Endodermal cell (in vitro differentiated cells): ENCODE measurements at regions not wholly inside any gene's neighbourhood (a gene's known extent, or its start where the extent isn't known, plus 50 kb on each side); places are given as distances from the start of the nearest gene placed in this dataset.

Experiments used
- DNase-seq: peaks from one replicate; pipeline ENCODE4 v3.0.0-alpha.2; 2017
- H3K27ac ChIP-seq: 2 replicates; pipeline ENCODE4 v1.5.1; 2013; ENCODE audit warnings: mild to moderate bottlenecking, low read depth, low read length, moderate library complexity
- H3K27me3 ChIP-seq: 2 replicates; pipeline ENCODE4 v1.6.1; 2013; ENCODE audit warnings: mild to moderate bottlenecking, low read length, moderate library complexity; ENCODE audit not compliant: insufficient read depth, control insufficient read depth, poor library complexity, severe bottlenecking
- H3K36me3 ChIP-seq: 2 replicates; pipeline ENCODE4 v1.7.0; 2013; ENCODE audit warnings: mild to moderate bottlenecking, low read length, moderate library complexity; ENCODE audit not compliant: control insufficient read depth, insufficient read depth
- H3K4me1 ChIP-seq: one replicate; pipeline ENCODE4 v1.7.0; 2013; ENCODE audit warnings: low read length; ENCODE audit not compliant: control insufficient read depth, insufficient read depth
- H3K4me3 ChIP-seq: 2 replicates; pipeline ENCODE4 v1.5.1; 2013; ENCODE audit warnings: mild to moderate bottlenecking, low read length, moderate library complexity
- H3K9ac ChIP-seq: 2 replicates; pipeline ENCODE4 v1.6.1; 2013; ENCODE audit warnings: mild to moderate bottlenecking, low read length, moderate library complexity; ENCODE audit not compliant: poor library complexity, severe bottlenecking; ENCODE audit errors: extremely low read depth
- H3K9me3 ChIP-seq: 2 replicates; pipeline ENCODE4 v1.6.1; 2013; ENCODE audit warnings: mild to moderate bottlenecking, low read length, moderate library complexity; ENCODE audit not compliant: control insufficient read depth
- H3K27ac Mint-ChIP-seq: 2 replicates; pipeline ENCODE4 v1.8.0; 2020; ENCODE audit warnings: mixed read lengths
- H3K27me3 Mint-ChIP-seq: 2 replicates; pipeline ENCODE4 v1.8.0; 2021; ENCODE audit warnings: mild to moderate bottlenecking, mixed read lengths; ENCODE audit not compliant: insufficient read depth
- H3K36me3 Mint-ChIP-seq: 2 replicates; pipeline ENCODE4 v1.8.0; 2020; ENCODE audit warnings: low read depth, mixed read lengths
- H3K4me1 Mint-ChIP-seq: 2 replicates; pipeline ENCODE4 v1.8.0; 2020; ENCODE audit warnings: mixed read lengths
- H3K4me3 Mint-ChIP-seq: 2 replicates; pipeline ENCODE4 v1.8.0; 2020; ENCODE audit warnings: mild to moderate bottlenecking, moderate library complexity, mixed read lengths
- H3K9me3 Mint-ChIP-seq: 2 replicates; pipeline ENCODE4 v1.8.0; 2020; ENCODE audit warnings: mild to moderate bottlenecking, mixed read lengths
- WGBS, 2 experiments: methylation state at CpG; one replicate each; pipeline versions ENCODE4 v1.1.5 to v1.1.7; 2013; ENCODE audit warnings: missing lambda C conversion rate in 2 of 2, mixed read lengths in 1 of 2; ENCODE audit not compliant: insufficient coverage in 1 of 2, insufficient read length in 1 of 2; 5-methylcytosine and 5-hydroxymethylcytosine counted together
- TF ChIP-seq, protein P1 (sequence below): fragments of 200-600 bp; sonication (generic); conservative IDR thresholded peaks from 2 replicates; pipeline ENCODE4 v1.5.0; 2021; ENCODE audit warnings: antibody characterized with exemption, mild to moderate bottlenecking

GRCh38 chr21:25103500-25104207 is 503.6 kb downstream of the MRPL39 start:
- Histone ChIP-seq H3K9me3 (no peaks in the 10 kb centered on the region), H3K4me1 (no peaks in the 10 kb centered on the region), H3K9ac (no peak overlapping the region), H3K27me3 (no peaks in the 10 kb centered on the region), H3K4me3 (no peak overlapping the region), H3K36me3 (no peaks in the 10 kb centered on the region), H3K27ac (no peak overlapping the region)
- H3K4me3 Mint-ChIP-seq: no peak overlapping the region
- DNase-seq: no peak
- peaks cover 37% of the 10 kb centered on the region for H3K9me3 Mint-ChIP-seq
- no peaks in the 10 kb centered on the region for H3K36me3 Mint-ChIP-seq
- H3K27me3 Mint-ChIP-seq: no peaks in the 10 kb centered on the region
- H3K27ac Mint-ChIP-seq: no peak overlapping the region
- H3K4me1 Mint-ChIP-seq: no peaks in the 10 kb centered on the region
- TF ChIP-seq, protein P1, sequence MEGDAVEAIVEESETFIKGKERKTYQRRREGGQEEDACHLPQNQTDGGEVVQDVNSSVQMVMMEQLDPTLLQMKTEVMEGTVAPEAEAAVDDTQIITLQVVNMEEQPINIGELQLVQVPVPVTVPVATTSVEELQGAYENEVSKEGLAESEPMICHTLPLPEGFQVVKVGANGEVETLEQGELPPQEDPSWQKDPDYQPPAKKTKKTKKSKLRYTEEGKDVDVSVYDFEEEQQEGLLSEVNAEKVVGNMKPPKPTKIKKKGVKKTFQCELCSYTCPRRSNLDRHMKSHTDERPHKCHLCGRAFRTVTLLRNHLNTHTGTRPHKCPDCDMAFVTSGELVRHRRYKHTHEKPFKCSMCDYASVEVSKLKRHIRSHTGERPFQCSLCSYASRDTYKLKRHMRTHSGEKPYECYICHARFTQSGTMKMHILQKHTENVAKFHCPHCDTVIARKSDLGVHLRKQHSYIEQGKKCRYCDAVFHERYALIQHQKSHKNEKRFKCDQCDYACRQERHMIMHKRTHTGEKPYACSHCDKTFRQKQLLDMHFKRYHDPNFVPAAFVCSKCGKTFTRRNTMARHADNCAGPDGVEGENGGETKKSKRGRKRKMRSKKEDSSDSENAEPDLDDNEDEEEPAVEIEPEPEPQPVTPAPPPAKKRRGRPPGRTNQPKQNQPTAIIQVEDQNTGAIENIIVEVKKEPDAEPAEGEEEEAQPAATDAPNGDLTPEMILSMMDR: no peak

- H3K9me3 Mint-ChIP-seq: peaks cover 35% of the 10 kb centered on the region
- 88 to 100% methylated on average over 1 to 2 of the region's 2 CpGs for WGBS, 2 experiments
- no peaks in the 10 kb centered on the region for H3K36me3 Mint-ChIP-seq
- no peak overlapping the region for H3K4me3 Mint-ChIP-seq
- no peak overlapping the region for H3K27ac Mint-ChIP-seq
- no peaks in the 10 kb centered on the region for H3K4me1 ChIP-seq
- H3K27me3 Mint-ChIP-seq: no peaks in the 10 kb centered on the region
- no peak overlapping the region for H3K9ac ChIP-seq
- H3K27ac ChIP-seq: no peak overlapping the region
- H3K9me3 ChIP-seq: peaks cover 6% of the 10 kb centered on the region
- H3K36me3 ChIP-seq: no peaks in the 10 kb centered on the region
- H3K27me3 ChIP-seq: no peaks in the 10 kb centered on the region
- H3K4me3 ChIP-seq: no peak overlapping the region
- no peaks in the 10 kb centered on the region for H3K4me1 Mint-ChIP-seq
- TF ChIP-seq, protein P1: no peak
- no peak for DNase-seq
Measured at GRCh38 chr21:25097648-25098047, 509.6 kb downstream of the MRPL39 start.

DNA sequence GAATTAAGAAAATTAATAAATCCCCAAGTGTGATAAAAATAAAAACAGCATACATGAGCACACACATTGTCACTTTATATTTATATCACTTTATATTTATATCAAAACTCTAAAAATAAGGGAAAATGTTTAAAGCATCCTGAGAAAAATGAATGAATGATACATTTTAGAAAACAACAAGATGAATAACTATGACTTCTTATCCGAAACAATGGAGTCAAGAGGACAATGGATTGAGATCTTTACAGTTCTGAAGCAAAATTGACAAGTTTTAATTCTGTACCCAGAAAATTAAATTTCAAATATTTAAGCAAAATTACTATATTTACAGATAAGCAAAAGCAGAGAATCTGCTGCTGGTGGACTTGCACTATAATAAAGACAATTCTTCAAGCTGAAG is 512.6 kb downstream of the MRPL39 start:
- no peak for DNase-seq
- Mint-ChIP-seq H3K4me3 (no peak overlapping the region), H3K27me3 (no peaks in the 10 kb centered on the region), H3K36me3 (no peaks in the 10 kb centered on the region), H3K4me1 (no peaks in the 10 kb centered on the region), H3K27ac (no peak overlapping the region), H3K9me3 (peaks cover 41% of the 10 kb centered on the region)
- no peak overlapping the region for H3K27ac ChIP-seq
- H3K9ac ChIP-seq: no peak overlapping the region
- TF ChIP-seq, protein P1: no peak
- H3K4me1 ChIP-seq: no peaks in the 10 kb centered on the region
- no peaks in the 10 kb centered on the region for H3K27me3 ChIP-seq
- WGBS, 2 experiments: 83 to 90% methylated on average over 1 of the region's 1 CpG
- H3K36me3 ChIP-seq: no peaks in the 10 kb centered on the region
- H3K9me3 ChIP-seq: peaks cover 6% of the 10 kb centered on the region
- no peak overlapping the region for H3K4me3 ChIP-seq
